HG03520 (cell line): ENCODE measurements at regions not wholly inside any gene's neighbourhood (a gene's known extent, or its start where the extent isn't known, plus 50 kb on each side); places are given as distances from the start of the nearest gene placed in this dataset.

Source experiments
- ATAC-seq: cut with Tn5 transposase; IDR thresholded peaks from one replicate; pipeline ENCODE4 v1.9.1; 2021; ENCODE audit warnings: mild to moderate bottlenecking, moderate library complexity; ENCODE audit not compliant: unreplicated experiment

- no peak for ATAC-seq
These were observed 401.6 kb upstream of the CITED2 start for GRCh38 chr6:139776041-139776440.

GRCh38 chr6:139768196-139768595 lies 393.7 kb upstream of the CITED2 start:
- no peak for ATAC-seq

- no peak for ATAC-seq
These were observed 392.3 kb upstream of the CITED2 start for GRCh38 chr6:139766796-139767195.

- no peak for ATAC-seq
These were observed 391.4 kb upstream of the CITED2 start for GRCh38 chr6:139765825-139766285.

- ATAC-seq, result peak; percentile 76
These were observed 390.1 kb upstream of the CITED2 start for GRCh38 chr6:139764498-139764986.

- no peak for ATAC-seq
These were observed 389.2 kb upstream of the CITED2 start for GRCh38 chr6:139763468-139764210.

GRCh38 chr6:139762587-139763031 lies 388.2 kb upstream of the CITED2 start:
- ATAC-seq, result peak; percentile 36

GRCh38 chr6:139760128-139760527 lies 385.7 kb upstream of the CITED2 start:
- no peak for ATAC-seq

GRCh38 chr6:139759086-139759485 lies 384.6 kb upstream of the CITED2 start:
- no peak for ATAC-seq

- no peak for ATAC-seq
These were observed 383.8 kb upstream of the CITED2 start for GRCh38 chr6:139758209-139758611.

- no peak for ATAC-seq
These were observed 383.3 kb upstream of the CITED2 start for GRCh38 chr6:139757784-139758183.

- ATAC-seq, result no peak
These were observed 381.9 kb upstream of the CITED2 start for GRCh38 chr6:139756381-139756780.

GRCh38 chr6:139754898-139755775 lies 380.7 kb upstream of the CITED2 start:
- no peak for ATAC-seq

- no peak for ATAC-seq
These were observed 378.9 kb upstream of the CITED2 start for GRCh38 chr6:139753198-139753861.

- ATAC-seq, result no peak
These were observed 377.6 kb upstream of the CITED2 start for GRCh38 chr6:139752086-139752485.

- no peak for ATAC-seq
These were observed 376.7 kb upstream of the CITED2 start for GRCh38 chr6:139751179-139751578.

GRCh38 chr6:139748353-139749146 lies 374.1 kb upstream of the CITED2 start:
- ATAC-seq, result no peak

- ATAC-seq, result no peak
These were observed 372.7 kb upstream of the CITED2 start for GRCh38 chr6:139747154-139747553.

- no peak for ATAC-seq
These were observed 370.4 kb upstream of the CITED2 start for GRCh38 chr6:139744891-139745290.

- ATAC-seq, result no peak
These were observed 369.4 kb upstream of the CITED2 start for GRCh38 chr6:139743664-139744437.
